HCT116 (cell line): ENCODE measurements at regions not wholly inside any gene's neighbourhood (a gene's known extent, or its start where the extent isn't known, plus 50 kb on each side); places are given as distances from the start of the nearest gene placed in this dataset.

ENCODE experiments used
- ATAC-seq: fragments of 200-7000 bp; cut with Tn5 transposase; 2 replicates; pipeline ENCODE4 v1.9.1; 2020; ENCODE audit warnings: mild to moderate bottlenecking, moderate library complexity
- BruUV-seq: library from RNA; stranded (reverse); fragments of 400-500 nt; replicated peaks from 2 replicates; lab custom pipeline; 2021; lab: Mats Ljungman, UMichigan
- CTCF ChIA-PET: fragments of 300-600 bp; sonication (Branson Sonifier 250); formaldehyde crosslinking; loops from one replicate; lab custom pipeline; 2021; ENCODE audit warnings: antibody characterized with exemption; lab: Charles Lee
- POLR2A ChIA-PET: fragments of 300-600, 350-600 bp; sonication (Branson Sonifier 250); formaldehyde crosslinking; loops from one replicate; lab custom pipeline; 2021; ENCODE audit warnings: antibody characterized with exemption; lab: Charles Lee
- RAD21 ChIA-PET, 2 experiments: fragments of 300-600 bp; sonication (Branson Sonifier 250); formaldehyde crosslinking; loops; one replicate each; lab custom pipeline; 2023; ENCODE audit warnings: low total read pairs in 2 of 2; ENCODE audit not compliant: uncharacterized antibody in 2 of 2, unreplicated experiment in 2 of 2, low non-redundant PET in 1 of 2; lab: Charles Lee
- DNase-seq: peaks from one replicate; pipeline ENCODE4 v3.0.0-alpha.2; 2010; ENCODE audit warnings: low read depth, low spot score
- H2AFZ ChIP-seq: fragments of 200-600 bp; shearing (Covaris generic), sonication (generic); 2 replicates; pipeline ENCODE4 v1.6.1; 2017; ENCODE audit warnings: low read depth, mixed run types, mixed read lengths, antibody characterized with exemption, low read length; ENCODE audit not compliant: poor library complexity, severe bottlenecking
- H3K27ac ChIP-seq: 2 replicates; pipeline ENCODE4 v1.5.1; 2012; ENCODE audit warnings: low read depth, low read length
- H3K27me3 ChIP-seq: fragments of 200-600 bp; sonication (generic); 2 replicates; pipeline ENCODE4 v1.6.1; 2016; ENCODE audit warnings: mixed run types, low read length, mixed read lengths; ENCODE audit not compliant: insufficient read depth
- H3K36me3 ChIP-seq, 2 experiments: fragments of 200-500 bp in 1 of 2; fragments of 200-600 bp in 1 of 2; sonication (Bioruptor generic) in 1 of 2; sonication (generic) in 1 of 2; 2 replicates each; pipeline versions ENCODE4 v1.5.1 to v1.6.1; 2014 to 2016; ENCODE audit warnings: low read length in 2 of 2, inconsistent platforms in 1 of 2, mixed read lengths in 1 of 2, mixed run types in 1 of 2; ENCODE audit not compliant: insufficient read depth in 2 of 2, control insufficient read depth in 1 of 2
- H3K4me1 ChIP-seq, 2 experiments: fragments of 200-600 bp in 1 of 2; sonication (generic) in 1 of 2; 2 replicates each; pipeline versions ENCODE4 v1.5.1 to v1.6.1; 2012 to 2017; ENCODE audit warnings: low read length in 2 of 2, inconsistent platforms in 1 of 2, mild to moderate bottlenecking in 1 of 2, mixed read lengths in 1 of 2, mixed run types in 1 of 2, moderate library complexity in 1 of 2; ENCODE audit not compliant: insufficient read depth in 2 of 2, control insufficient read depth in 1 of 2
- H3K4me2 ChIP-seq: fragments of 200-600 bp; sonication (generic); 2 replicates; pipeline ENCODE4 v1.6.1; 2017; ENCODE audit warnings: mixed run types, low read length, mixed read lengths
- H3K4me3 ChIP-seq, 2 experiments: fragments of 200-600 bp in 1 of 2; sonication (generic) in 1 of 2; replicated peaks in 1 of 2; 2 replicates each; pipeline ENCODE4 v1.5.1; 2011 to 2016; ENCODE audit warnings: low read length in 2 of 2, control low read depth in 1 of 2, low read depth in 1 of 2, mild to moderate bottlenecking in 1 of 2, mixed read lengths in 1 of 2, mixed run types in 1 of 2
- H3K79me2 ChIP-seq: fragments of 200-600 bp; sonication (generic); 2 replicates; pipeline ENCODE4 v1.6.1; 2017; ENCODE audit warnings: mild to moderate bottlenecking, mixed run types, low read length, moderate library complexity, mixed read lengths; ENCODE audit not compliant: insufficient read depth
- H3K9ac ChIP-seq: fragments of 200-600 bp; sonication (generic); 2 replicates; pipeline ENCODE4 v1.6.1; 2016; ENCODE audit warnings: low read length, mixed read lengths
- H3K9me2 ChIP-seq: fragments of 200-600 bp; sonication (generic), shearing (Covaris generic); 2 replicates; pipeline ENCODE4 v1.6.1; 2017; ENCODE audit warnings: mixed run types, mild to moderate bottlenecking, moderate library complexity; ENCODE audit not compliant: insufficient read depth
- H3K9me3 ChIP-seq, 2 experiments: fragments of 200-500 bp in 1 of 2; fragments of 200-600 bp in 1 of 2; sonication (Bioruptor generic) in 1 of 2; sonication (generic) in 1 of 2; 2 replicates each; pipeline ENCODE4 v1.6.1; 2014 to 2017; ENCODE audit warnings: low read length in 2 of 2, mixed read lengths in 2 of 2, inconsistent platforms in 1 of 2, low read depth in 1 of 2, mild to moderate bottlenecking in 1 of 2, mixed run types in 1 of 2, moderate library complexity in 1 of 2; ENCODE audit not compliant: control insufficient read depth in 1 of 2, insufficient read depth in 1 of 2
- H4K20me1 ChIP-seq: fragments of 200-600 bp; sonication (generic), shearing (Covaris generic); 2 replicates; pipeline ENCODE4 v1.6.1; 2017; ENCODE audit warnings: mixed run types, mild to moderate bottlenecking, moderate library complexity; ENCODE audit not compliant: insufficient read depth
- ATF3 ChIP-seq: IDR thresholded peaks from 2 replicates; pipeline ENCODE4 v1.6.1; 2012
- CBX3 ChIP-seq: IDR thresholded peaks from 2 replicates; pipeline ENCODE4 v1.6.1; 2012; ENCODE audit warnings: low read depth
- CTCF ChIP-seq, 3 experiments: fragments of 200-600 bp in 1 of 3; sonication (generic) in 1 of 3; IDR thresholded peaks in 2 of 3; conservative IDR thresholded peaks in 1 of 3; 2 replicates each; pipeline ENCODE4 v1.5.1; 2012 to 2017; ENCODE audit warnings: low read depth in 2 of 3, low read length in 2 of 3, antibody characterized with exemption in 1 of 3, borderline replicate concordance in 1 of 3, control low read depth in 1 of 3, mild to moderate bottlenecking in 1 of 3, mixed read lengths in 1 of 3, mixed run types in 1 of 3, moderate library complexity in 1 of 3; ENCODE audit not compliant: insufficient read depth in 1 of 3
- ELF1 ChIP-seq: IDR thresholded peaks from 2 replicates; pipeline ENCODE4 v1.6.1; 2012; ENCODE audit warnings: low read depth, borderline replicate concordance
- EZH2 ChIP-seq: fragments of 200-600 bp; sonication (generic); IDR thresholded peaks from 2 replicates; pipeline ENCODE4 v1.6.1; 2017; ENCODE audit warnings: antibody characterized with exemption, mixed run types
- EZH2phosphoT487 ChIP-seq: fragments of 200-600 bp; IDR thresholded peaks from 2 replicates; pipeline ENCODE4 v1.6.1; 2018; ENCODE audit warnings: antibody characterized with exemption, borderline replicate concordance
- POLR2AphosphoS5 ChIP-seq: IDR thresholded peaks from 2 replicates; pipeline ENCODE4 v1.6.1; 2011; ENCODE audit warnings: mild to moderate bottlenecking, low read depth, low read length, moderate library complexity
- RAD21 ChIP-seq: IDR thresholded peaks from 2 replicates; pipeline ENCODE4 v1.6.1; 2012; ENCODE audit warnings: low read depth, mild to moderate bottlenecking
- REST ChIP-seq: IDR thresholded peaks from 2 replicates; pipeline ENCODE4 v1.6.1; 2012; ENCODE audit warnings: low read depth
- SIN3A ChIP-seq: IDR thresholded peaks from 2 replicates; pipeline ENCODE4 v1.6.1; 2012; ENCODE audit warnings: low read depth
- SP1 ChIP-seq: IDR thresholded peaks from 2 replicates; pipeline ENCODE4 v1.6.1; 2012; ENCODE audit warnings: low read depth
- ZNF274 ChIP-seq: fragments of 200-500 bp; sonication (Bioruptor generic); IDR thresholded peaks from 2 replicates; pipeline ENCODE4 v1.6.1; 2014; ENCODE audit warnings: mild to moderate bottlenecking, low read depth, low read length, inconsistent platforms
- intact Hi-C: fragments of 100-400 bp; cut with micrococcal nuclease; formaldehyde crosslinking; loops from 2 replicates; pipeline ENCODE4 v1.10.0; 2022

GRCh38 chr3:180836766-180837165 is 75.7 kb upstream of the FXR1 start:
- H3K4me1 ChIP-seq: no peaks in the 10 kb centered on the region
- no peak for ATAC-seq
- H3K9me2 ChIP-seq: no peaks in the 10 kb centered on the region
- no peak for DNase-seq
- RAD21 ChIA-PET: no interaction called here
- no peak overlapping the region for H2AFZ ChIP-seq
- H3K79me2 ChIP-seq: no peaks in the 10 kb centered on the region
- H3K9ac ChIP-seq: no peak overlapping the region
- no TSS peak for BruUV-seq
- no peaks in the 10 kb centered on the region for H3K36me3 ChIP-seq
- no peaks in the 10 kb centered on the region for H3K9me3 ChIP-seq
- H3K27ac ChIP-seq: no peak overlapping the region
- no peaks in the 10 kb centered on the region for H4K20me1 ChIP-seq
- CTCF ChIA-PET: no interaction called here
- POLR2A ChIA-PET: no interaction called here
- H3K4me3 ChIP-seq: no peak overlapping the region
- TF ChIP-seq SP1 (no peak), CTCF (IDR thresholded peaks at IDR 0.05 in 2 of 3, conservative IDR thresholded peaks at IDR 0.05 in 1 of 3; ENCODE audit: borderline replicate concordance in 1 of 3, insufficient read depth in 1 of 3, low read depth in 2 of 3, low read length in 2 of 3) (no peak), ATF3 (no peak)
- intact Hi-C loops: no loop called here
- H3K27me3 ChIP-seq: peaks cover 34% of the 10 kb centered on the region
- no peak overlapping the region for H3K4me2 ChIP-seq

- Histone ChIP-seq H3K79me2 (no peaks in the 10 kb centered on the region), H2AFZ (no peak overlapping the region), H3K27me3 (peaks cover 23% of the 10 kb centered on the region), H3K9me2 (no peaks in the 10 kb centered on the region), H3K4me1 (no peaks in the 10 kb centered on the region), H3K9ac (no peak overlapping the region), H4K20me1 (no peaks in the 10 kb centered on the region), H3K4me3 (no peak overlapping the region), H3K4me2 (no peak overlapping the region), H3K36me3 (no peaks in the 10 kb centered on the region), H3K27ac (no peak overlapping the region), H3K9me3 (no peaks in the 10 kb centered on the region)
- peak; percentile 28; the same call in 1 of the 2 replicates for ATAC-seq
- intact Hi-C loops: no loop called here
- POLR2A ChIA-PET: interaction anchor here (0.6 kb wide), 1 partner anchor 19 kb away, joined by 5 read pairs; no protein-coding TSS in a partner anchor
- RAD21 ChIA-PET: no interaction called here
- no peak for DNase-seq
- CTCF ChIA-PET: interaction anchor here (2.1 kb wide), 1 partner anchor 51 kb away, joined by 5 read pairs; no protein-coding TSS in a partner anchor
- no TSS peak for BruUV-seq
- TF ChIP-seq CBX3 (no peak), REST (no peak), CTCF (IDR thresholded peaks at IDR 0.05 in 2 of 3, conservative IDR thresholded peaks at IDR 0.05 in 1 of 3; ENCODE audit: borderline replicate concordance in 1 of 3, insufficient read depth in 1 of 3, low read depth in 2 of 3, low read length in 2 of 3) (no peak), RAD21 (no peak), EZH2phosphoT487 (no peak), EZH2 (no peak), SIN3A (no peak), ELF1 (no peak), ZNF274 (no peak), POLR2AphosphoS5 (no peak)
Measured at GRCh38 chr3:180854887-180855286, 57.6 kb upstream of the FXR1 start.
